ENCODE measurements at regions not wholly inside any gene's neighbourhood (a gene's known extent, or its start where the extent isn't known, plus 50 kb on each side); places are given as distances from the start of the nearest gene placed in this dataset.
"Not testable (repeated sequence)": the region's sequence is repeated elsewhere in the genome, so short reads cannot be mapped to it uniquely, and the experiment has no call there.

GRCh38 chr7:97307521-97308108 lies 190.1 kb downstream of the SDHAF3 start:
- DNase-seq (ENCODE audit: low read depth): no peak
- no peak for TF ChIP-seq MYC (IDR thresholded peaks at IDR 0.05; ENCODE audit: low read depth, low read length)
- TF ChIP-seq CTCF (IDR thresholded peaks at IDR 0.05; ENCODE audit: low read depth, low read length): no peak
- TF ChIP-seq MAX (IDR thresholded peaks at IDR 0.05; ENCODE audit: low read depth, low read length): no peak
- TF ChIP-seq POLR2A (IDR thresholded peaks at IDR 0.05; ENCODE audit: extremely low read depth, insufficient read length): no peak
- H3K4me3 ChIP-seq (ENCODE audit: low read depth, low read length): no peak overlapping the region

GRCh38 chr7:97313900-97314299 lies 196.4 kb downstream of the SDHAF3 start:
- no peak overlapping the region for H3K4me3 ChIP-seq (ENCODE audit: low read depth, low read length)
- TF ChIP-seq CTCF (IDR thresholded peaks at IDR 0.05; ENCODE audit: low read depth, low read length) (no peak), POLR2A (IDR thresholded peaks at IDR 0.05; ENCODE audit: extremely low read depth, insufficient read length) (no peak), MYC (IDR thresholded peaks at IDR 0.05; ENCODE audit: low read depth, low read length) (no peak), MAX (IDR thresholded peaks at IDR 0.05; ENCODE audit: low read depth, low read length) (no peak)
- no peak for DNase-seq (ENCODE audit: low read depth)

GRCh38 chr7:97317575-97317974 lies 200.1 kb downstream of the SDHAF3 start:
- TF ChIP-seq MAX (IDR thresholded peaks at IDR 0.05; ENCODE audit: low read depth, low read length): no peak
- TF ChIP-seq MYC (IDR thresholded peaks at IDR 0.05; ENCODE audit: low read depth, low read length): no peak
- no peak for TF ChIP-seq CTCF (IDR thresholded peaks at IDR 0.05; ENCODE audit: low read depth, low read length)
- TF ChIP-seq POLR2A (IDR thresholded peaks at IDR 0.05; ENCODE audit: extremely low read depth, insufficient read length): no peak
- no peak for DNase-seq (ENCODE audit: low read depth)
- no peak overlapping the region for H3K4me3 ChIP-seq (ENCODE audit: low read depth, low read length)

- not testable (repeated sequence) for DNase-seq (ENCODE audit: low read depth)
Measured at GRCh38 chr7:97329871-97330270, 212.4 kb downstream of the SDHAF3 start.

GRCh38 chr7:97337849-97338248 lies 220.4 kb downstream of the SDHAF3 start:
- DNase-seq (ENCODE audit: low read depth): no peak
- no peak for TF ChIP-seq CTCF (IDR thresholded peaks at IDR 0.05; ENCODE audit: low read depth, low read length)
- no peak for TF ChIP-seq MYC (IDR thresholded peaks at IDR 0.05; ENCODE audit: low read depth, low read length)
- TF ChIP-seq POLR2A (IDR thresholded peaks at IDR 0.05; ENCODE audit: extremely low read depth, insufficient read length): no peak
- no peak for TF ChIP-seq MAX (IDR thresholded peaks at IDR 0.05; ENCODE audit: low read depth, low read length)
- H3K4me3 ChIP-seq (ENCODE audit: low read depth, low read length): no peak overlapping the region

More at GRCh38 chr7:97329871-97330270, 212.4 kb downstream of the SDHAF3 start:
- H3K4me3 ChIP-seq (ENCODE audit: low read depth, low read length): not testable (repeated sequence)

- DNase-seq (ENCODE audit: low read depth): no peak
- no peak overlapping the region for H3K4me3 ChIP-seq (ENCODE audit: low read depth, low read length)
- no peak for TF ChIP-seq POLR2A (IDR thresholded peaks at IDR 0.05; ENCODE audit: extremely low read depth, insufficient read length)
- no peak for TF ChIP-seq MAX (IDR thresholded peaks at IDR 0.05; ENCODE audit: low read depth, low read length)
- no peak for TF ChIP-seq MYC (IDR thresholded peaks at IDR 0.05; ENCODE audit: low read depth, low read length)
- no peak for TF ChIP-seq CTCF (IDR thresholded peaks at IDR 0.05; ENCODE audit: low read depth, low read length)
Measured at GRCh38 chr7:97342512-97342911, 225.0 kb downstream of the SDHAF3 start.

Data from NB4 (cell line).